PC-9 (cell line): ENCODE measurements at regions not wholly inside any gene's neighbourhood (a gene's known extent, or its start where the extent isn't known, plus 50 kb on each side); places are given as distances from the start of the nearest gene placed in this dataset.

Experiments
- BruUV-seq: library from RNA; stranded (reverse); fragments of 400-500 nt; replicated peaks from 2 replicates; lab custom pipeline; 2021; lab: Mats Ljungman, UMichigan
- CTCF ChIA-PET: fragments of 300-600 bp; sonication (Branson Sonifier 250); formaldehyde crosslinking; loops from one replicate; lab custom pipeline; 2022; ENCODE audit warnings: antibody characterized with exemption; lab: Charles Lee
- POLR2A ChIA-PET: fragments of 300-600 bp; sonication (Branson Sonifier 250); formaldehyde crosslinking; loops from one replicate; lab custom pipeline; 2022; ENCODE audit warnings: antibody characterized with exemption; ENCODE audit not compliant: unreplicated experiment; lab: Charles Lee
- DNase-seq, 2 experiments: peaks; one replicate each; pipeline versions ENCODE4 v3.0.0 to v3.0.0-alpha.2; 2015 to 2022; ENCODE audit warnings: mixed read lengths in 1 of 2
- H2AFZ ChIP-seq: fragments of 200-600 bp; sonication (generic); 2 replicates; pipeline ENCODE4 v1.8.1; 2017; ENCODE audit warnings: antibody characterized with exemption
- H3F3A ChIP-seq: fragments of 200-600 bp; sonication (generic); 2 replicates; pipeline ENCODE4 v1.8.1; 2017; ENCODE audit warnings: antibody characterized with exemption, mild to moderate bottlenecking, low read depth; ENCODE audit not compliant: insufficient read depth
- H3K27ac ChIP-seq: fragments of 200-600 bp; sonication (generic); 2 replicates; pipeline ENCODE4 v1.6.1; 2016; ENCODE audit warnings: mixed run types
- H3K27me3 ChIP-seq: fragments of 200-600 bp; sonication (generic); 2 replicates; pipeline ENCODE4 v1.6.1; 2016; ENCODE audit warnings: low read depth, mixed run types; ENCODE audit not compliant: insufficient read depth
- H3K36me3 ChIP-seq: fragments of 200-600 bp; sonication (generic); 2 replicates; pipeline ENCODE4 v1.6.1; 2016; ENCODE audit warnings: low read depth, mixed run types
- H3K4me1 ChIP-seq: fragments of 200-600 bp; sonication (generic); replicated peaks from 2 replicates; pipeline ENCODE4 v1.6.1; 2016; ENCODE audit warnings: mixed run types; ENCODE audit not compliant: insufficient read depth
- H3K4me2 ChIP-seq: fragments of 200-600 bp; sonication (generic); 2 replicates; pipeline ENCODE4 v1.6.1; 2017; ENCODE audit warnings: mixed run types
- H3K4me3 ChIP-seq: fragments of 200-600 bp; sonication (generic); 2 replicates; pipeline ENCODE4 v1.6.1; 2016; ENCODE audit warnings: mixed run types
- H3K79me2 ChIP-seq: fragments of 200-600 bp; sonication (generic); 2 replicates; pipeline ENCODE4 v1.6.1; 2017; ENCODE audit warnings: low read depth, mixed run types
- H3K9me2 ChIP-seq: fragments of 200-600 bp; sonication (generic); 2 replicates; pipeline ENCODE4 v1.8.1; 2017; ENCODE audit warnings: mild to moderate bottlenecking; ENCODE audit not compliant: insufficient read depth
- H3K9me3 ChIP-seq: fragments of 200-600 bp; sonication (generic); 2 replicates; pipeline ENCODE4 v1.8.1; 2016; ENCODE audit warnings: low read depth; ENCODE audit not compliant: insufficient read depth
- H4K20me1 ChIP-seq: fragments of 200-600 bp; sonication (generic); 2 replicates; pipeline ENCODE4 v1.8.1; 2017; ENCODE audit not compliant: insufficient read depth
- CTCF ChIP-seq: fragments of 200-600 bp; sonication (generic); conservative IDR thresholded peaks from 2 replicates; pipeline ENCODE4 v1.6.1; 2017; ENCODE audit warnings: mixed run types, antibody characterized with exemption, mild to moderate bottlenecking, moderate library complexity
- EZH2 ChIP-seq: fragments of 200-600 bp; sonication (generic); IDR thresholded peaks from 2 replicates; pipeline ENCODE4 v1.8.0; 2017; ENCODE audit warnings: antibody characterized with exemption, low read depth
- intact Hi-C: fragments of 100-400 bp; cut with micrococcal nuclease; formaldehyde crosslinking; loops from one replicate; pipeline ENCODE4 v1.10.0; 2022; ENCODE audit not compliant: unreplicated experiment

- TF ChIP-seq CTCF (no peak), EZH2 (no peak)
- H3K4me1 ChIP-seq = no peaks in the 10 kb centered on the region
- intact Hi-C loops = no loop called here
- no peaks in the 10 kb centered on the region for H4K20me1 ChIP-seq
- no peak for DNase-seq
- H3K4me2 ChIP-seq = no peak overlapping the region
- H3K36me3 ChIP-seq = no peaks in the 10 kb centered on the region
- no peak overlapping the region for H3K27ac ChIP-seq
- H3F3A ChIP-seq = no peaks in the 10 kb centered on the region
- BruUV-seq = no TSS peak
- no peaks in the 10 kb centered on the region for H3K27me3 ChIP-seq
- H3K9me2 ChIP-seq = no peaks in the 10 kb centered on the region
- ChIA-PET POLR2A (no interaction called here), CTCF (no interaction called here)
- H3K9me3 ChIP-seq = no peaks in the 10 kb centered on the region
- no peaks in the 10 kb centered on the region for H3K79me2 ChIP-seq
- no peak overlapping the region for H3K4me3 ChIP-seq
- H2AFZ ChIP-seq = no peak overlapping the region
Observed at GRCh38 chr10:118817328-118818068, 62.7 kb upstream of the CACUL1 start.

DNA sequence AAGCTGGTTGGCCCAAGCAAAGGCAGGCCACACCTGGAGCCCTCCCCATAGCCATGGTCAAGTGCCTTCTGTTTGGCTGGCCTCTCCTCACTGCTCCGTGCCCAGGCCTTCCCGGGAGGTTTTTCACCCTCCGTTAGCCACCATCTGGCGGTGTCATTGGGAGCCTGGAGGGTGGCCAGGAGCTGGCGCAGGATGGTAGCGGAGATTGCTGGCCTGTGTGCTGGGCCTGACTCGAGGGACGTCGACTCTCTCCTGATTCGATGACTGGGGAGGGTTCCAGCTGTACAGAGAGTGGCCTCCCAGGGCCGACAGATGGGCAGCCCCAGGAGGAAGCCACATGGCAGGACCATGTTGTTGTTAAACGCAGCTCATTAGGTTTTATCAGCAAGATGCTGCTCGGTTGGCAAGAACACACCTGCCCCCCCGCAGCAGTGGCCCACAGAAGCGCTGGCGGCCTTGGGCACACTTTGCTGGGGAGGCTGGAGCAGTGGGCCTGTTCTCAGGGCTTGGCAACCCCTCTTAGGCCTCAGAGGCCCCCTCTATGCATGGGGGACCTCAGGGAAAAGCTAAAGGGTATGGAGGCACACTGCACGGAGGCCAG lies 64.0 kb upstream of the CACUL1 start:
- TF ChIP-seq CTCF (no peak), EZH2 (no peak)
- Histone ChIP-seq H4K20me1 (no peaks in the 10 kb centered on the region), H3K36me3 (no peaks in the 10 kb centered on the region), H3K4me2 (no peak overlapping the region), H3K9me3 (no peaks in the 10 kb centered on the region), H3K79me2 (no peaks in the 10 kb centered on the region), H3K9me2 (no peaks in the 10 kb centered on the region), H3K4me1 (no peaks in the 10 kb centered on the region), H3K27ac (no peak overlapping the region), H3K4me3 (no peak overlapping the region), H3K27me3 (no peaks in the 10 kb centered on the region), H3F3A (no peaks in the 10 kb centered on the region), H2AFZ (no peak overlapping the region)
- BruUV-seq = no TSS peak
- no peak for DNase-seq
- POLR2A ChIA-PET = no interaction called here
- CTCF ChIA-PET = no interaction called here
- intact Hi-C loops = no loop called here

DNA sequence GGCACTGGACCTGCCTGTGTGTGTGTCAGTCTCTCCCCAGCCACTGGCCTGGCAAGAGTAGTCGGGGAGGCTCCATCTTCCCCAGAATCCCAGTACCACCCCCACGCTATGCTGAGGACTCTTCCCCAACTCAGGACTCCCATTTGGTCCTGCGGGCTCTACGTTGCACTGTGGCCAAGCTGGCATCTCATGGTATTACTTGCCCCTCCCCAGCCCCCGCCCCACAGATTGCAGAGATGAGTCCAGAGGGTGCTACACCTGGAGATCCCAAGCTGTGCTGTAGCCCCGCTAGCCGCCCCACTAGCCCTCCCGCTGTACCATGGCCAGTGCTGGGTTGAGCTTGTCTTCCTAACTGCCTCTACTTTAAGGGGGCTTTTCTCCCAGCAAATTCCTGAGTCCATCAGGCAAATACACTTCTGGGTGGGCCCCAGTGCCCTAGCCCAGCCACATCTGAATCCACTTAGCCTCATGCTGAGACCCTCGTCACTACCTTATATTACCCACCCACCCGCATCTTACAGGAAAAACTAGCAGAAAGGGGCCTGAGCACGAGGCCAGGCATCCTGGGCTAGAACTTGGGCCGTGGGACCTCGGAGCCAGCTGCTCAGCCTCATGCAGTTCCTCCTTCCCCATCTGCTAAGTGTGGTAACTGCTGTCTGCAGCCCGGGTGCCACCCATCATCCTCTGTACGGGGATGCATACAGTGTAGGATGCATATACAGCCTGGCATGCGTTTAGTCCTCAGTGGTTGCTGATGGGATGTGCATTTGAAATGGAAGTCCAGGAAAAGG lies 65.8 kb upstream of the CACUL1 start:
- H3K4me2 ChIP-seq = no peak overlapping the region
- H3K4me1 ChIP-seq = no peaks in the 10 kb centered on the region
- H3K27me3 ChIP-seq = no peaks in the 10 kb centered on the region
- H3F3A ChIP-seq = no peaks in the 10 kb centered on the region
- no peak overlapping the region for H2AFZ ChIP-seq
- H3K79me2 ChIP-seq = no peaks in the 10 kb centered on the region
- TF ChIP-seq CTCF (no peak), EZH2 (no peak)
- no TSS peak for BruUV-seq
- H3K36me3 ChIP-seq = no peaks in the 10 kb centered on the region
- intact Hi-C loops = no loop called here
- CTCF ChIA-PET = no interaction called here
- no peak overlapping the region for H3K4me3 ChIP-seq
- H3K27ac ChIP-seq = no peak overlapping the region
- H3K9me3 ChIP-seq = no peaks in the 10 kb centered on the region
- POLR2A ChIA-PET = interaction anchor here (0.6 kb wide), 1 partner anchor 12 kb away, joined by 4 read pairs; no protein-coding TSS in a partner anchor
- no peak for DNase-seq
- H4K20me1 ChIP-seq = no peaks in the 10 kb centered on the region
- H3K9me2 ChIP-seq = no peaks in the 10 kb centered on the region
